Muscle of leg (tissue), 3 donors: ENCODE measurements at regions not wholly inside any gene's neighbourhood (a gene's known extent, or its start where the extent isn't known, plus 50 kb on each side); places are given as distances from the start of the nearest gene placed in this dataset.

Experiments
- DNase-seq: peaks from one replicate; pipeline ENCODE4 v3.0.0; 2013
- H3K27ac ChIP-seq: one replicate; pipeline ENCODE4 v1.5.1; 2013; ENCODE audit warnings: mild to moderate bottlenecking, low read length, control low read depth
- H3K27me3 ChIP-seq: one replicate; pipeline ENCODE4 v1.6.1; 2013; ENCODE audit warnings: low read length; ENCODE audit not compliant: control insufficient read depth, insufficient read depth
- H3K36me3 ChIP-seq: one replicate; pipeline ENCODE4 v1.6.1; 2013; ENCODE audit warnings: low read length; ENCODE audit not compliant: control insufficient read depth, insufficient read depth
- H3K4me1 ChIP-seq: one replicate; pipeline ENCODE4 v1.6.1; 2013; ENCODE audit warnings: low read length; ENCODE audit not compliant: control insufficient read depth, insufficient read depth
- H3K4me3 ChIP-seq: one replicate; pipeline ENCODE4 v1.5.1; 2013; ENCODE audit warnings: low read length, control low read depth
- H3K9me3 ChIP-seq: replicated peaks from 2 replicates; pipeline ENCODE4 v1.6.1; 2013; ENCODE audit warnings: low read depth, low read length; ENCODE audit not compliant: control insufficient read depth
- WGBS: methylation state at CpG from one replicate; pipeline ENCODE4 v1.1.5; 2013; ENCODE audit warnings: missing lambda C conversion rate; ENCODE audit not compliant: insufficient coverage; 5-methylcytosine and 5-hydroxymethylcytosine counted together

DNA sequence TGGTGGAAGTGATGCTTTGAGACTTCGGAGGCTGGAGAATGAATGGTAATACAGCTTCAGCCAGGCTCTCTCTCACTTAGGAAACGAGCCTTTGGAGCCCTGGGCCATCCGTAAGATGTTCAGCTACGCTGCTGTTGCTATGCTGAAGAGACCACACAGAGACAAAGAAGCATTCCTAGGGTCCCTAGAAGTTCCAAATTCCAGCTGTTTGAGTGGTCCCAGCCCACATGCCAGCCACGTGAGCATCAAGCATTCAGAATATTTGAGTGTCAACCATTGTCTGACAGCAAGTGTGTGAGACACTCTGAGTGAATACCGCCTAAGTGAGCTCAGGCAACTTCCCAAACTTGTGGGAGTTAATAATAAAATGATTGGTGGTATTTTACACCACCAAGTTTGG, 212.9 kb downstream of the CD47 start:
- H3K27ac ChIP-seq: no peak overlapping the region
- H3K27me3 ChIP-seq: no peaks in the 10 kb centered on the region
- H3K4me1 ChIP-seq: no peaks in the 10 kb centered on the region
- no peak overlapping the region for H3K4me3 ChIP-seq
- 68% methylated on average over 4 of the region's 6 CpGs for WGBS
- H3K9me3 ChIP-seq: no peaks in the 10 kb centered on the region
- DNase-seq: no peak
- H3K36me3 ChIP-seq: no peaks in the 10 kb centered on the region

- H3K4me1 ChIP-seq: no peaks in the 10 kb centered on the region
- H3K36me3 ChIP-seq: no peaks in the 10 kb centered on the region
- H3K4me3 ChIP-seq: no peak overlapping the region
- WGBS: no CpG with 5 or more reads among the region's 2 CpGs
- H3K27me3 ChIP-seq: no peaks in the 10 kb centered on the region
- no peak overlapping the region for H3K27ac ChIP-seq
- no peaks in the 10 kb centered on the region for H3K9me3 ChIP-seq
- DNase-seq: no peak
Observed at GRCh38 chr3:107870943-107871638, 219.7 kb downstream of the CD47 start.

DNA sequence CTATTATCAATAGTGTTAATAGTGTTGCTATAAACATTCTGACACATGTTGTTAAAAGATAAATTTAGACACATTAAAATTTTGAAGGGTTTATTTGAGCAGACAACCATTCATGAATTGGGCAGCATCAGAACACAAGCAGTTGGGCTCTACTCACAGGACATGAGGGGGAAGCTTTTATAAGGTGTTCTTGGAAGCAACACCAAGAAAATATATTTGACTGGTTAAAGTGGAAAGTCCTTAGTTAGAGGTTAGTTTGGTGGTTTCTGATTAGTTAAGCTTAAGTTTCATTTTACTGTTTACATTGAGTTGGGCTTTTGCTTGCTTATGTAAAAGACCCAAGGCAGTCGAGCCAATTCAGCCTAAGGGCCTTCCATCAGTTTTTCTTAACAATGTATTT, 220.7 kb downstream of the CD47 start:
- Histone ChIP-seq H3K9me3 (no peaks in the 10 kb centered on the region), H3K27ac (no peak overlapping the region), H3K36me3 (no peaks in the 10 kb centered on the region), H3K27me3 (no peaks in the 10 kb centered on the region), H3K4me3 (no peak overlapping the region), H3K4me1 (no peaks in the 10 kb centered on the region)
- WGBS: no CpG with 5 or more reads among the region's 1 CpG
- DNase-seq: no peak

DNA sequence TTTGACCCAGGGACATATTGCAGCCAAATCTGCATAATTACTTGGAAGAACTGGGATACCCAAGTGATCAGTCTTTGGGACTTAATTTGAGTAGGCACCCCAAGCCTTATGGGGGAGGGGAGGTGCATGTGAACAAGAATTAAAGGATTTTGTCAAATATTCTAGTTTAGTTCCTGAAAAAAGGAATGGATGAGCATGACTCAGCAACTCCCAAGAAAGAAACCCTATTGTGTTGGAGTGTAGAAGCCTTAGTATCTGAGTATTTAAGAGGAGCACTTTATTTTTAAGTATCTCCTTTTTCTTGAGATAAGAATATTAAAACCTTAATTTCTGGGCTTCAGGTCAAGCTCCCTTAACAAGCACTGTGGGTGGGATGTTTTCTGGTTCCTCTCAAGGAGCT, 222.4 kb downstream of the CD47 start:
- Histone ChIP-seq H3K27me3 (no peaks in the 10 kb centered on the region), H3K36me3 (no peaks in the 10 kb centered on the region), H3K27ac (no peak overlapping the region), H3K4me1 (no peaks in the 10 kb centered on the region), H3K9me3 (no peaks in the 10 kb centered on the region), H3K4me3 (no peak overlapping the region)
- no peak for DNase-seq

DNA sequence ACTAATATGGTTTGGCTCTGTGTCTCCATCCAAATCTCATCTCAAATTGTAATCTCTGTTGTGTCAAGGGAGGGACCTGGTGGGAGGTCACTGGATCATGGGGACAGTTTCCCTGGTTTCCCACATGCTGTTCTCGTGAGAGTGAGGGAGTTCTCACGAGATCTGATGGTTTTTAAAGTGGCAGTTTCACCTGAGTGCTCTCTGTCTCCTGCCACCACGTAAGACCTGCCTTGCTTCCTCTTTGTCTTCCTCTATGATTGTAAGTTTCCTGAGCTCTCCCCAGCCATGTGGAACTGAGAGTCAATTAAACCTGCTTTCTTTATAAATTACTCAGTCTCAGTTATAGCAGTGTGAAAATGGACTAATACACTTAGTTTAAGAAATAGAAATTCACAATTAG, 228.9 kb downstream of the CD47 start:
- no peak for DNase-seq
- no peaks in the 10 kb centered on the region for H3K27me3 ChIP-seq
- no peaks in the 10 kb centered on the region for H3K36me3 ChIP-seq
- no peak overlapping the region for H3K4me3 ChIP-seq
- no peaks in the 10 kb centered on the region for H3K4me1 ChIP-seq
- 40% methylated on average over 1 of the region's 3 CpGs for WGBS
- H3K27ac ChIP-seq: no peak overlapping the region
- no peaks in the 10 kb centered on the region for H3K9me3 ChIP-seq

GRCh38 chr3:107861422-107861821, 229.4 kb downstream of the CD47 start:
- no peak overlapping the region for H3K4me3 ChIP-seq
- no peaks in the 10 kb centered on the region for H3K27me3 ChIP-seq
- no peak overlapping the region for H3K27ac ChIP-seq
- no peaks in the 10 kb centered on the region for H3K4me1 ChIP-seq
- peak; percentile 21 for DNase-seq
- no peaks in the 10 kb centered on the region for H3K36me3 ChIP-seq
- H3K9me3 ChIP-seq: no peaks in the 10 kb centered on the region
- no CpG with 5 or more reads among the region's 2 CpGs for WGBS
